NB4 (cell line): ENCODE measurements at regions not wholly inside any gene's neighbourhood (a gene's known extent, or its start where the extent isn't known, plus 50 kb on each side); places are given as distances from the start of the nearest gene placed in this dataset.

Experiments
- DNase-seq: peaks from one replicate; pipeline ENCODE4 v3.0.0; 2010; ENCODE audit warnings: low read depth
- H3K4me3 ChIP-seq: one replicate; pipeline ENCODE4 v1.5.1; 2011; ENCODE audit warnings: mild to moderate bottlenecking, low read depth, low read length, moderate library complexity
- CTCF ChIP-seq: IDR thresholded peaks from one replicate; pipeline ENCODE4 v1.5.1; 2012; ENCODE audit warnings: low read depth, low read length
- MAX ChIP-seq: IDR thresholded peaks from 2 replicates; pipeline ENCODE4 v1.6.1; 2011; ENCODE audit warnings: low read depth, low read length
- MYC ChIP-seq: IDR thresholded peaks from 2 replicates; pipeline ENCODE4 v1.6.1; 2011; ENCODE audit warnings: low read depth, low read length
- POLR2A ChIP-seq: IDR thresholded peaks from 2 replicates; pipeline ENCODE4 v1.6.1; 2011; ENCODE audit warnings: mild to moderate bottlenecking; ENCODE audit not compliant: insufficient read length; ENCODE audit errors: extremely low read depth

- H3K4me3 ChIP-seq, result no peak overlapping the region
- no peak for TF ChIP-seq POLR2A
- no peak for TF ChIP-seq CTCF
- TF ChIP-seq MAX, result no peak
- DNase-seq, result no peak
Measured at GRCh38 chr15:61404567-61404966, 175.5 kb upstream of the RORA start.

- no peak for DNase-seq
- H3K4me3 ChIP-seq, result no peak overlapping the region
- no peak for TF ChIP-seq POLR2A
- no peak for TF ChIP-seq CTCF
- no peak for TF ChIP-seq MYC
- TF ChIP-seq MAX, result no peak
Measured at GRCh38 chr15:61403884-61404283, 174.8 kb upstream of the RORA start.

GRCh38 chr15:61401903-61402698 is 173.0 kb upstream of the RORA start:
- no peak overlapping the region for H3K4me3 ChIP-seq
- no peak for DNase-seq
- no peak for TF ChIP-seq CTCF
- no peak for TF ChIP-seq MAX
- TF ChIP-seq MYC, result no peak
- no peak for TF ChIP-seq POLR2A

- TF ChIP-seq POLR2A (no peak), CTCF (no peak), MAX (no peak), MYC (no peak)
- no peak for DNase-seq
- no peak overlapping the region for H3K4me3 ChIP-seq
Measured at GRCh38 chr15:61398310-61398709, 169.2 kb upstream of the RORA start.

GRCh38 chr15:61396235-61396919 is 167.3 kb upstream of the RORA start:
- H3K4me3 ChIP-seq, result no peak overlapping the region
- no peak for TF ChIP-seq MYC
- TF ChIP-seq CTCF, result no peak
- no peak for TF ChIP-seq MAX
- DNase-seq, result no peak
